Osteoblast (primary cell): ENCODE measurements at regions not wholly inside any gene's neighbourhood (a gene's known extent, or its start where the extent isn't known, plus 50 kb on each side); places are given as distances from the start of the nearest gene placed in this dataset.

Experiments used
- DNase-seq: peaks from one replicate; pipeline ENCODE4 v3.0.0; 2011; ENCODE audit warnings: low spot score, mixed read lengths; ENCODE audit not compliant: insufficient read length; ENCODE audit errors: missing footprints
- H2AFZ ChIP-seq: 2 replicates; pipeline ENCODE4 v1.6.0; 2011; ENCODE audit warnings: mild to moderate bottlenecking, low read length
- H3K27ac ChIP-seq: 2 replicates; pipeline ENCODE4 v1.5.1; 2011; ENCODE audit warnings: mild to moderate bottlenecking, low read depth, low read length, moderate library complexity
- H3K27me3 ChIP-seq: 2 replicates; pipeline ENCODE4 v1.6.0; 2012; ENCODE audit warnings: mild to moderate bottlenecking, control low read depth, inconsistent platforms, low read length, moderate library complexity; ENCODE audit not compliant: insufficient read depth
- H3K36me3 ChIP-seq: 2 replicates; pipeline ENCODE4 v1.5.1; 2011; ENCODE audit warnings: mild to moderate bottlenecking, low read length, control low read depth, moderate library complexity; ENCODE audit not compliant: insufficient read depth
- H3K4me1 ChIP-seq: 2 replicates; pipeline ENCODE4 v1.5.1; 2011; ENCODE audit warnings: mild to moderate bottlenecking, low read length, control low read depth, moderate library complexity; ENCODE audit not compliant: insufficient read depth
- H3K4me2 ChIP-seq: 2 replicates; pipeline ENCODE4 v1.6.0; 2011; ENCODE audit warnings: mild to moderate bottlenecking, low read length; ENCODE audit not compliant: insufficient read depth
- H3K4me3 ChIP-seq: fragments of 200-600 bp; sonication (generic); 3 replicates; pipeline ENCODE4 v1.5.1; 2012; ENCODE audit warnings: mild to moderate bottlenecking, low read length, inconsistent platforms; ENCODE audit not compliant: insufficient read depth
- H3K79me2 ChIP-seq: 2 replicates; pipeline ENCODE4 v1.6.0; 2012; ENCODE audit warnings: mild to moderate bottlenecking, low read length, control low read depth, inconsistent platforms; ENCODE audit not compliant: insufficient read depth
- H3K9me3 ChIP-seq: 2 replicates; pipeline ENCODE4 v1.5.1; 2011; ENCODE audit warnings: low read depth, low read length, control low read depth
- H4K20me1 ChIP-seq: 2 replicates; pipeline ENCODE4 v1.6.0; 2012; ENCODE audit warnings: mild to moderate bottlenecking, low read length, control low read depth; ENCODE audit not compliant: insufficient read depth
- TF ChIP-seq, protein P1 (sequence below): IDR thresholded peaks from 2 replicates; pipeline ENCODE4 v1.5.1; 2011; ENCODE audit warnings: mild to moderate bottlenecking, low read depth, low read length, moderate library complexity; ENCODE audit errors: extremely low read depth

DNA sequence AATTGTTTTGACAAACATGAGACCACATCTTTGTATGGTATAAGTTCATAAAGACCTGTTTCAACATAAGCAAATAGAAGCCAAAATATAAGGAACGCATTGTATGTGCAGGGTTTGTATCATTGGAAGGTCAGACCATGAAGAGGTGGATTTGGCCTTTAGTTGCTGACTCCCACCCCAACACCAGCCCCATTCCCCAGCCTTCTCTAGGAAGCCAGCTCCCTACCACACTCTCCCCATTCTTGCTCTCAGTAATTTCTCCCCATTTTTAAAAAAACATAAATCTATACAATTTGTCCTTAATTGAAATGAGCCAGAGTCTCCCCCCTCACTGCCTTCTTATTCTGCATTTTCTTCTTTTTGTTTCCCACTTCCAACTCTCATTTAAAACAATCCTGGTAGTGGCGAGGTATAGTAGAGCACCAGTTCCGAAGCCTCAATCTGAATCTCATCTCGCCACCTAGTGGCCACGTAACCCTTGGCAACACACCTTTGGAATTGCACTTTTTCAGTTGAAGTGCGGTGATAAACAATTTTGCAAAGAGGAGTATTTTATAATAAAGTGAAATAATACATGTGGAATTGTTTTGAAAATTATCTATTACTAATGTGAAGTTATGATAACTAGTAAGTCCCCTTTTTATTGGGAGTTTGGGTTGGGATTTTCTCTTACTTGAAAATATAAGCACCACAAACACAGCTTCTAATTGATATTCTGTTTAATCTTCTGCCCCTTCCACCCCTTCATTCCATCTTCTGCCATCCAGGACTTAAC, 126.6 kb downstream of the ASB9 start:
- Histone ChIP-seq H3K36me3 (no peaks in the 10 kb centered on the region), H3K27me3 (no peaks in the 10 kb centered on the region), H3K27ac (no peak overlapping the region), H3K79me2 (no peaks in the 10 kb centered on the region), H3K4me2 (no peak overlapping the region), H4K20me1 (no peaks in the 10 kb centered on the region), H2AFZ (no peak overlapping the region), H3K4me3 (no peak overlapping the region), H3K9me3 (no peaks in the 10 kb centered on the region), H3K4me1 (no peaks in the 10 kb centered on the region)
- TF ChIP-seq, protein P1, sequence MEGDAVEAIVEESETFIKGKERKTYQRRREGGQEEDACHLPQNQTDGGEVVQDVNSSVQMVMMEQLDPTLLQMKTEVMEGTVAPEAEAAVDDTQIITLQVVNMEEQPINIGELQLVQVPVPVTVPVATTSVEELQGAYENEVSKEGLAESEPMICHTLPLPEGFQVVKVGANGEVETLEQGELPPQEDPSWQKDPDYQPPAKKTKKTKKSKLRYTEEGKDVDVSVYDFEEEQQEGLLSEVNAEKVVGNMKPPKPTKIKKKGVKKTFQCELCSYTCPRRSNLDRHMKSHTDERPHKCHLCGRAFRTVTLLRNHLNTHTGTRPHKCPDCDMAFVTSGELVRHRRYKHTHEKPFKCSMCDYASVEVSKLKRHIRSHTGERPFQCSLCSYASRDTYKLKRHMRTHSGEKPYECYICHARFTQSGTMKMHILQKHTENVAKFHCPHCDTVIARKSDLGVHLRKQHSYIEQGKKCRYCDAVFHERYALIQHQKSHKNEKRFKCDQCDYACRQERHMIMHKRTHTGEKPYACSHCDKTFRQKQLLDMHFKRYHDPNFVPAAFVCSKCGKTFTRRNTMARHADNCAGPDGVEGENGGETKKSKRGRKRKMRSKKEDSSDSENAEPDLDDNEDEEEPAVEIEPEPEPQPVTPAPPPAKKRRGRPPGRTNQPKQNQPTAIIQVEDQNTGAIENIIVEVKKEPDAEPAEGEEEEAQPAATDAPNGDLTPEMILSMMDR: peak; percentile 73
- no peak for DNase-seq

- TF ChIP-seq, protein P1: no peak
- Histone ChIP-seq H3K4me3 (no peak overlapping the region), H4K20me1 (no peaks in the 10 kb centered on the region), H3K27ac (no peak overlapping the region), H3K36me3 (no peaks in the 10 kb centered on the region), H3K4me2 (no peak overlapping the region), H2AFZ (no peak overlapping the region), H3K4me1 (no peaks in the 10 kb centered on the region), H3K9me3 (no peaks in the 10 kb centered on the region), H3K27me3 (no peaks in the 10 kb centered on the region), H3K79me2 (no peaks in the 10 kb centered on the region)
- DNase-seq: no peak
These were observed 127.7 kb downstream of the ASB9 start for GRCh38 chrX:15142084-15142715.

- H3K27ac ChIP-seq: no peak overlapping the region
- TF ChIP-seq, protein P1: no peak
- no peaks in the 10 kb centered on the region for H3K4me1 ChIP-seq
- no peak overlapping the region for H3K4me3 ChIP-seq
- peak; percentile 32 for DNase-seq
- no peak overlapping the region for H2AFZ ChIP-seq
- no peaks in the 10 kb centered on the region for H3K79me2 ChIP-seq
- H3K4me2 ChIP-seq: no peak overlapping the region
- H4K20me1 ChIP-seq: no peaks in the 10 kb centered on the region
- H3K27me3 ChIP-seq: no peaks in the 10 kb centered on the region
- H3K9me3 ChIP-seq: no peaks in the 10 kb centered on the region
- H3K36me3 ChIP-seq: no peaks in the 10 kb centered on the region
These were observed 133.1 kb downstream of the ASB9 start for GRCh38 chrX:15136795-15137194.

DNA sequence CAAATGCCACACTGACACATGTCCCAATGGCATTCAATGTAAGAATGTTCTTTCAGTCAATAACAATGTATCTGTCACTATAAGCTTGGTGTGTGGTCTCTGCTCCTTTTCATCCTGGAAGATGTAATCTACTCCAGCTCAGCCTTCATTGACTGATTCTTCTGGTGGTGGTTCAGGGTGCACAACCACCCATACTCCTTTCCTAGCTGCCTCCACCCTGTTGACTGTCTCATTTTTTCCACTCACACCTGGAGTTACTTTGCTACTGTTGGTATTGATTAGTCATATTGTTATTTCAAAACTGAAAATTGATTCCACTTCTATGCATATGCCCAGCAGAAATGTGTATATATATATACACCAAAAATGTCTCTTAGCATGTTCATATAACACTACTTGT, 140.5 kb downstream of the ASB9 start:
- Histone ChIP-seq H3K4me3 (no peak overlapping the region), H3K36me3 (no peaks in the 10 kb centered on the region), H3K4me1 (no peaks in the 10 kb centered on the region), H3K27ac (no peak overlapping the region), H3K9me3 (no peaks in the 10 kb centered on the region), H4K20me1 (no peaks in the 10 kb centered on the region), H3K27me3 (no peaks in the 10 kb centered on the region), H3K79me2 (no peaks in the 10 kb centered on the region), H3K4me2 (no peak overlapping the region), H2AFZ (no peak overlapping the region)
- DNase-seq: no peak
- TF ChIP-seq, protein P1: no peak
